K562 (cell line): ENCODE measurements at regions not wholly inside any gene's neighbourhood (a gene's known extent, or its start where the extent isn't known, plus 50 kb on each side); places are given as distances from the start of the nearest gene placed in this dataset.

ENCODE experiments used
- ATAC-seq: fragments of 200-7000 bp; cut with Tn5 transposase; 3 replicates; pipeline ENCODE4 v1.9.1; 2020; ENCODE audit warnings: moderate library complexity
- BruUV-seq: library from RNA; stranded (reverse); fragments of 400-500 nt; replicated peaks from 2 replicates; lab custom pipeline; 2021; lab: Mats Ljungman, UMichigan
- CTCF ChIA-PET: fragments of 300-600 bp; formaldehyde crosslinking; extraction: SDS; loops from one replicate; lab custom pipeline; 2021; ENCODE audit warnings: low intra/inter-chr PET ratio; lab: Yijun Ruan, JAX
- POLR2A ChIA-PET: fragments of 300-600, 350-650 bp; sonication (Branson Sonifier 250); formaldehyde crosslinking; extraction: SDS; loops from one replicate; lab custom pipeline; 2021; ENCODE audit warnings: antibody characterized with exemption, inconsistent platforms; lab: Yijun Ruan, JAX
- DNase-seq, 4 experiments: peaks; one replicate each; pipeline versions ENCODE4 v3.0.0 to v3.0.0-alpha.2; 2011 to 2018; ENCODE audit warnings: low spot score in 3 of 4, mixed read lengths in 3 of 4; ENCODE audit errors: extremely low read depth in 1 of 4
- FAIRE-seq: peaks from 2 replicates; lab custom pipeline; 2011; peaks lifted over from hg19 to GRCh38; lab: Jason Lieb, UNC
- H2AFZ ChIP-seq: 2 replicates; pipeline ENCODE4 v1.6.0; 2011; ENCODE audit warnings: low read depth, low read length, control low read depth, inconsistent platforms
- H3K27ac ChIP-seq: fragments of 200-600 bp; 3 replicates; pipeline ENCODE4 v1.8.0; 2011; ENCODE audit warnings: low read depth, mild to moderate bottlenecking, control low read depth, inconsistent platforms, low read length, moderate library complexity, mixed read lengths; ENCODE audit errors: extremely low read depth
- H3K27me3 ChIP-seq, 2 experiments: fragments of 300-600 bp in 1 of 2; 2 replicates in 1 of 2; 3 replicates in 1 of 2; pipeline versions ENCODE4 v1.6.0 to v1.8.0; 2011; ENCODE audit warnings: inconsistent platforms in 2 of 2, low read length in 2 of 2, mild to moderate bottlenecking in 1 of 2, mixed read lengths in 1 of 2, moderate library complexity in 1 of 2; ENCODE audit not compliant: control insufficient read depth in 2 of 2, insufficient read depth in 2 of 2
- H3K36me3 ChIP-seq: fragments of 300-600 bp; 3 replicates; pipeline ENCODE4 v1.8.0; 2011; ENCODE audit warnings: mild to moderate bottlenecking, low read length, inconsistent platforms; ENCODE audit not compliant: control insufficient read depth, insufficient read depth
- H3K4me1 ChIP-seq, 2 experiments: fragments of 200-600 bp in 1 of 2; replicated peaks in 1 of 2; 2 replicates in 1 of 2; 3 replicates in 1 of 2; pipeline versions ENCODE4 v1.5.1 to v1.8.0; 2011; ENCODE audit warnings: inconsistent platforms in 2 of 2, low read length in 2 of 2, mild to moderate bottlenecking in 1 of 2, mixed read lengths in 1 of 2, moderate library complexity in 1 of 2; ENCODE audit not compliant: control insufficient read depth in 2 of 2, insufficient read depth in 2 of 2
- H3K4me2 ChIP-seq: 2 replicates; pipeline ENCODE4 v1.6.1; 2011; ENCODE audit warnings: low read length, control low read depth, inconsistent platforms, mixed read lengths; ENCODE audit not compliant: insufficient read depth
- H3K4me3 ChIP-seq: fragments of 200-600 bp; sonication (generic), shearing (Covaris generic); 2 replicates; pipeline ENCODE4 v1.5.1; 2016; ENCODE audit warnings: control low read depth, inconsistent platforms
- H3K79me2 ChIP-seq: fragments of 200-600 bp; 3 replicates; pipeline ENCODE4 v1.8.0; 2011; ENCODE audit warnings: low read length, inconsistent platforms; ENCODE audit not compliant: control insufficient read depth, insufficient read depth
- H3K9ac ChIP-seq, 2 experiments: 2 replicates each; pipeline versions ENCODE4 v1.6.0 to v1.6.1; 2011; ENCODE audit warnings: low read depth in 2 of 2, low read length in 2 of 2, control low read depth in 1 of 2, inconsistent platforms in 1 of 2, mild to moderate bottlenecking in 1 of 2, mixed read lengths in 1 of 2; ENCODE audit not compliant: insufficient read depth in 1 of 2
- H3K9me1 ChIP-seq: one replicate; pipeline ENCODE4 v1.6.0; 2011; ENCODE audit warnings: inconsistent platforms, mild to moderate bottlenecking, low read length, moderate library complexity; ENCODE audit not compliant: control insufficient read depth, insufficient read depth
- H3K9me3 ChIP-seq: replicated peaks from 2 replicates; pipeline ENCODE4 v1.5.1; 2011; ENCODE audit warnings: low read depth, low read length, inconsistent platforms; ENCODE audit not compliant: control insufficient read depth, insufficient read depth
- H4K20me1 ChIP-seq: replicated peaks from 2 replicates; pipeline ENCODE4 v1.6.1; 2011; ENCODE audit warnings: low read length, inconsistent platforms, mixed read lengths; ENCODE audit not compliant: control insufficient read depth, insufficient read depth
- ATF1 ChIP-seq, 2 experiments: fragments of 450-650 bp in 1 of 2; IDR thresholded peaks; 2 replicates each; pipeline ENCODE4 v1.6.1; 2016; ENCODE audit warnings: missing compliant biosample characterization in 1 of 2, missing genetic modification characterization in 1 of 2
- BDP1 ChIP-seq: IDR thresholded peaks from 3 replicates; pipeline ENCODE4 v1.6.1; 2011; ENCODE audit not compliant: insufficient read length, insufficient read depth
- ZNF586 ChIP-seq: fragments of 450-650 bp; formaldehyde crosslinking; conservative IDR thresholded peaks from 2 replicates; pipeline ENCODE4 v1.4.0; 2020; ENCODE audit warnings: mild to moderate bottlenecking, moderate library complexity
- WGBS: fragments of 100-300 bp; shearing (Covaris generic); methylation state at CpG from one replicate; pipeline ENCODE4 v1.1.6; 2016; ENCODE audit warnings: low coverage, mixed read lengths; ENCODE audit not compliant: insufficient coverage; ENCODE audit errors: missing lambda C conversion rate; 5-methylcytosine and 5-hydroxymethylcytosine counted together
- in situ Hi-C: fragments of 300-500 bp; cut with MboI; formaldehyde crosslinking; loops from 4 replicates; pipeline ENCODE4 v1.15.0; 2018; ENCODE audit warnings: inconsistent platforms, mixed read lengths
- intact Hi-C: fragments of 100-400 bp; cut with micrococcal nuclease; formaldehyde crosslinking; loops from 2 replicates; pipeline ENCODE4 v1.14.2; 2022
- TF ChIP-seq, protein P1 (sequence below): fragments of 250-450 bp; sonication (Bioruptor Pico); IDR thresholded peaks from 2 replicates; pipeline ENCODE4 v1.5.1; 2021; ENCODE audit warnings: mild to moderate bottlenecking
- TF ChIP-seq, protein P2 (sequence below): fragments of 250-450 bp; sonication (Bioruptor Pico); IDR thresholded peaks from 2 replicates; pipeline ENCODE4 v1.8.0; 2022; ENCODE audit warnings: inconsistent platforms

DNA sequence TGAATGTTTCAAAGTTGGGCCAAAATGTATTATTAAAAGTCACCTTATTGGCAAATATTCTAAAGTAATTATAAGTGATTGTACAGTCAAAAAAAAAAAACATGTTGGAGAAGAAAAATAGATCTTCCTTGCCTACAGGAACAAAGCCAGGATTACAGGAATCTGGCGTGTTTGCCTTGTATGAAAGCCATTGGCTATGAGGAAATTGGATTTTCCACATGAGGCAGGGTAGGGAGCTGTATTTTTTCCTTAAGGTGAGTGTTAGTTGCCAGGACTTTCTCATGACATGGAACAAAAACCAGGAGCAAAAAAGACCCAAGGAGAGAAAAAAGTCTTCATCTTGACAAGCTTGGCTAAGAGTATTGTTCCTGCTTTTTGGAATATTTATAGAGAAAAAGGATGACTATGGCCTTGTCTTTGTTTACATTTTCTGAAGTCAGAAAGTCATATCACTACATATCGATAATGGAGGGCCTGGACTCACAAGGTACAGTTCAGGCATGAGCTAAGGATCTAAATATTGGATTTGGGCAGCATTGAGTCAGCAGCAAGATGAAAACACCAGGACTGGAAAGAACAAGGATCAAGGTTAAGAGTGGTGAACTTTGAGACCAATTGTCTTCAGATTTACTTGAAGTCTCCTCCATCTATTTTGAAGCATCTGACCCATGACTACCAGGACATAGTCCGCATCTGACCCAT lies 68.4 kb upstream of the FLRT2 start (continued):
- TF ChIP-seq, protein P1, sequence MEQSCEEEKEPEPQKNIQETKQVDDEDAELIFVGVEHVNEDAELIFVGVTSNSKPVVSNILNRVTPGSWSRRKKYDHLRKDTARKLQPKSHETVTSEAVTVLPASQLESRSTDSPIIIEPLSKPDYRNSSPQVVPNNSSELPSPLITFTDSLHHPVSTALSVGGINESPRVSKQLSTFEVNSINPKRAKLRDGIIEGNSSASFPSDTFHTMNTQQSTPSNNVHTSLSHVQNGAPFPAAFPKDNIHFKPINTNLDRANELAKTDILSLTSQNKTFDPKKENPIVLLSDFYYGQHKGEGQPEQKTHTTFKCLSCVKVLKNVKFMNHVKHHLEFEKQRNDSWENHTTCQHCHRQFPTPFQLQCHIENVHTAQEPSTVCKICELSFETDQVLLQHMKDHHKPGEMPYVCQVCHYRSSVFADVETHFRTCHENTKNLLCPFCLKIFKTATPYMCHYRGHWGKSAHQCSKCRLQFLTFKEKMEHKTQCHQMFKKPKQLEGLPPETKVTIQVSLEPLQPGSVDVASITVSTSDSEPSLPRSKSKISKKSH = no peak
- TF ChIP-seq, protein P2, sequence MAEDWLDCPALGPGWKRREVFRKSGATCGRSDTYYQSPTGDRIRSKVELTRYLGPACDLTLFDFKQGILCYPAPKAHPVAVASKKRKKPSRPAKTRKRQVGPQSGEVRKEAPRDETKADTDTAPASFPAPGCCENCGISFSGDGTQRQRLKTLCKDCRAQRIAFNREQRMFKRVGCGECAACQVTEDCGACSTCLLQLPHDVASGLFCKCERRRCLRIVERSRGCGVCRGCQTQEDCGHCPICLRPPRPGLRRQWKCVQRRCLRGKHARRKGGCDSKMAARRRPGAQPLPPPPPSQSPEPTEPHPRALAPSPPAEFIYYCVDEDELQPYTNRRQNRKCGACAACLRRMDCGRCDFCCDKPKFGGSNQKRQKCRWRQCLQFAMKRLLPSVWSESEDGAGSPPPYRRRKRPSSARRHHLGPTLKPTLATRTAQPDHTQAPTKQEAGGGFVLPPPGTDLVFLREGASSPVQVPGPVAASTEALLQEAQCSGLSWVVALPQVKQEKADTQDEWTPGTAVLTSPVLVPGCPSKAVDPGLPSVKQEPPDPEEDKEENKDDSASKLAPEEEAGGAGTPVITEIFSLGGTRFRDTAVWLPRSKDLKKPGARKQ = no peak

DNA sequence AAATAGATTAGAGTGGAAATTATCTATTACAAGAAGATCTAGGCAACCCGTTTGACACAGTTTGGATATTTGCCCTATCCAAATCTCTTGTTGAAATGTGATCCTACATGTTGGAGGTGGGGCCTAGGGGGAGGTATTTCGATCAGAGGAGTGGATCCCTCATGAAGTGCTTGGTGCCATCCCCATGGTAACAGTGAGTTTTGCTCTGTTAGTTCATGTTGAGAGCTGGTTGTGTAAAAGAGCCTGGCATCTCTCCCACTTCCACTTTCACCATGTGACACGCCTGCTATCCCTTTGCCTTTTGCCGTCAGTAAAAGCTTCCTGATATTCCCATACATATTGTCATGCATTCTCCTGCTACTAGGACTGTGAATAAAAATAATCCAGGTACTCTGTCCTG lies 66.4 kb upstream of the FLRT2 start:
- FAIRE-seq (no peak), DNase-seq (no peak), ATAC-seq (no peak)
- H3K9me1 ChIP-seq = no peaks in the 10 kb centered on the region
- H3K9ac ChIP-seq = no peak overlapping the region
- POLR2A ChIA-PET = no interaction called here
- no TSS peak for BruUV-seq
- H2AFZ ChIP-seq = no peak overlapping the region
- H3K4me1 ChIP-seq = no peaks in the 10 kb centered on the region
- in situ Hi-C loops (no loop called here), intact Hi-C loops (no loop called here)
- no peaks in the 10 kb centered on the region for H3K27me3 ChIP-seq
- H3K79me2 ChIP-seq = no peaks in the 10 kb centered on the region
- CTCF ChIA-PET = no interaction called here
- no peaks in the 10 kb centered on the region for H4K20me1 ChIP-seq
- H3K27ac ChIP-seq = no peak overlapping the region
- H3K4me2 ChIP-seq = no peak overlapping the region
- 0% methylated on average over 4 of the region's 4 CpGs for WGBS
- no peak for TF ChIP-seq ATF1 (CRISPR knock-in tag; IDR thresholded peaks at IDR 0.05)
- no peak for TF ChIP-seq ATF1 (tag; IDR thresholded peaks at IDR 0.05)
- no peak for TF ChIP-seq BDP1
- no peak for TF ChIP-seq ZNF586 (CRISPR knock-in tag)
- H3K4me3 ChIP-seq = no peak overlapping the region
- H3K36me3 ChIP-seq = no peaks in the 10 kb centered on the region
- H3K9me3 ChIP-seq = no peaks in the 10 kb centered on the region
